Muscle of leg (tissue), 3 donors: ENCODE measurements at regions not wholly inside any gene's neighbourhood (a gene's known extent, or its start where the extent isn't known, plus 50 kb on each side); places are given as distances from the start of the nearest gene placed in this dataset.
A peak's percentile ranks its signal among the peaks of the same experiment; 100 is the strongest.

Experiments
- DNase-seq: peaks from one replicate; pipeline ENCODE4 v3.0.0; 2013
- H3K27ac ChIP-seq: one replicate; pipeline ENCODE4 v1.5.1; 2013; ENCODE audit warnings: mild to moderate bottlenecking, low read length, control low read depth
- H3K27me3 ChIP-seq: one replicate; pipeline ENCODE4 v1.6.1; 2013; ENCODE audit warnings: low read length; ENCODE audit not compliant: control insufficient read depth, insufficient read depth
- H3K36me3 ChIP-seq: one replicate; pipeline ENCODE4 v1.6.1; 2013; ENCODE audit warnings: low read length; ENCODE audit not compliant: control insufficient read depth, insufficient read depth
- H3K4me1 ChIP-seq: one replicate; pipeline ENCODE4 v1.6.1; 2013; ENCODE audit warnings: low read length; ENCODE audit not compliant: control insufficient read depth, insufficient read depth
- H3K4me3 ChIP-seq: one replicate; pipeline ENCODE4 v1.5.1; 2013; ENCODE audit warnings: low read length, control low read depth
- H3K9me3 ChIP-seq: replicated peaks from 2 replicates; pipeline ENCODE4 v1.6.1; 2013; ENCODE audit warnings: low read depth, low read length; ENCODE audit not compliant: control insufficient read depth
- WGBS: methylation state at CpG from one replicate; pipeline ENCODE4 v1.1.5; 2013; ENCODE audit warnings: missing lambda C conversion rate; ENCODE audit not compliant: insufficient coverage; 5-methylcytosine and 5-hydroxymethylcytosine counted together

- Histone ChIP-seq H3K27me3 (no peaks in the 10 kb centered on the region), H3K27ac (no peak overlapping the region), H3K9me3 (no peaks in the 10 kb centered on the region), H3K4me1 (no peaks in the 10 kb centered on the region), H3K36me3 (no peaks in the 10 kb centered on the region), H3K4me3 (no peak overlapping the region)
- no peak for DNase-seq
- 40% methylated on average over 1 of the region's 2 CpGs for WGBS
Measured at GRCh38 chr9:22383718-22384117, 62.9 kb upstream of the DMRTA1 start.

DNA sequence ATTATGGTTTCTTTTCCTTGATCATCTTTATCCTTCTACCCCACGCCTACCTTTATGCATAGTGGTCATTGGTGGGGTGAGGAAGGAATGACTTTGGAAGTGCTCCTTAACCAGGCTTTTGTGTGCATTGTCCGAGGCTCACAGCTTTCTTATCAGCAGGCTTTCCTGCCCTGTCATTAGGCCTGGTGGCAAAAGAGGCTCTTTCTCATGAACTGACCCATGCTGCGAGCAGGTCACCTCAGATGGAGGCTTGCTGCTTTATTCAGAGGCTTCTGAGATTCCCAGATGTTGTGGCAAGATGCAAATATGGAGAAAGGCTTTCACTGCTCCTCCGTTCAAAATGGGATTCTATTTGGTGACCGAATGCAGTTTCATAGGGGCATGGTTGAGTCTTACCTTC, 57.4 kb upstream of the DMRTA1 start:
- Histone ChIP-seq H3K27me3 (no peaks in the 10 kb centered on the region), H3K9me3 (no peaks in the 10 kb centered on the region), H3K4me1 (no peaks in the 10 kb centered on the region), H3K36me3 (no peaks in the 10 kb centered on the region), H3K4me3 (no peak overlapping the region), H3K27ac (no peak overlapping the region)
- 67% methylated on average over 3 of the region's 5 CpGs for WGBS
- no peak for DNase-seq

DNA sequence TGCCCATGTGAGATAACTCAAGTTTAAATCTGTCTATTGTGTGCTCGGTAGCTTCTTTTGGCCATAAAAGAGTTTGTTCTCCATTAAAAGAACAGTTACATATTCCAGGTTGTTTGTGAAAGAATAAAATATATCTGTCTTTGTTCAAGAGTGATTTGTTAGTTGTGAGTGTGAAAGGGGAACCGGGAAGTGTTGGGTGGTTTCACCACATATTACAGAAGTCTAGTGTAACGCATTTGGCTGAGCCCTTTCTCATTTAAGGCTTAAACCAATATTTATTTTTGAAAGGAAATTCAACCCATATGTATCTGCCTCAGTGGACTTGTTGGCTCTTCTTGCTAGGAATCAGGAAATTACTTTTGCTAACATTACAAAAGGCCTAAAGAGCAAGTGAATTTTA, 54.1 kb upstream of the DMRTA1 start:
- DNase-seq, result peak; percentile 30
- no CpG with 5 or more reads among the region's 3 CpGs for WGBS

DNA sequence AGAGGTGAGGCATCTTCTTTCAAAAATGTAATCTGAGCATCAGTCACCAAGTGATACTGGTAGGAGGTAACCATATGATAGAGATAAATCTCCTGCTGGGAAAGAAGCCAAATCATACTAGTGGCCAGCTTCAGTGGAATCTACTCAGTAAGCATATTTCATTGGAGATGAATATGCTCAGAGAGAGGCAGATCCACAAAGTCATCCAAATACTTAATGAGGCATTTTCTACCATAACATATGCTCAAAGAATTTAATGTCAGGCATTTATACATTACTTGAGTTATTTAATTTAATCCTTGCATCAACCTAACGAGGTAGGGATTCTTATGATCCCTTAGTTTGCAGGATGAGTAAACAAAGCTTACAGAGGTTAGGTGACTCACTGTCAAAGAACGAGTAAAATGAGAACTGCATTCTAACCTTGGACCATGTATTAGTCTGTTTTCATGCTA, 50.9 kb upstream of the DMRTA1 start:
- Histone ChIP-seq H3K27ac (no peak overlapping the region), H3K36me3 (no peaks in the 10 kb centered on the region), H3K27me3 (no peaks in the 10 kb centered on the region), H3K4me1 (no peaks in the 10 kb centered on the region), H3K9me3 (no peaks in the 10 kb centered on the region), H3K4me3 (no peak overlapping the region)
- DNase-seq, result no peak
- WGBS, result no CpG with 5 or more reads among the region's 2 CpGs

More for the DNA sequence above, 54.1 kb upstream of the DMRTA1 start:
- no peaks in the 10 kb centered on the region for H3K36me3 ChIP-seq
- no peak overlapping the region for H3K4me3 ChIP-seq
- H3K4me1 ChIP-seq, result no peaks in the 10 kb centered on the region
- no peak overlapping the region for H3K27ac ChIP-seq
- no peaks in the 10 kb centered on the region for H3K9me3 ChIP-seq
- no peaks in the 10 kb centered on the region for H3K27me3 ChIP-seq
